GM12878 (cell line): ENCODE measurements at regions not wholly inside any gene's neighbourhood (a gene's known extent, or its start where the extent isn't known, plus 50 kb on each side); places are given as distances from the start of the nearest gene placed in this dataset.

Experiments
- ATAC-seq: fragments of 200-7000 bp; cut with Tn5 transposase; 3 replicates; pipeline ENCODE4 v1.9.1; 2020; ENCODE audit warnings: mild to moderate bottlenecking, moderate library complexity
- BruUV-seq: library from RNA; stranded (reverse); fragments of 400-500 nt; replicated peaks from 2 replicates; lab custom pipeline; 2021; lab: Mats Ljungman, UMichigan
- CTCF ChIA-PET: fragments of 300-600 bp; sonication (Branson Sonifier 250); formaldehyde crosslinking; extraction: SDS; loops from one replicate; lab custom pipeline; 2021; ENCODE audit warnings: inconsistent platforms; lab: Yijun Ruan, JAX
- POLR2A ChIA-PET: fragments of 350-600 bp; formaldehyde crosslinking; extraction: SDS; loops from one replicate; lab custom pipeline; 2021; ENCODE audit warnings: inconsistent platforms; lab: Charles Lee
- RAD21 ChIA-PET: fragments of 300-600 bp; sonication (Branson Sonifier 250); formaldehyde crosslinking; loops from one replicate; lab custom pipeline; 2023; ENCODE audit warnings: antibody characterized with exemption; ENCODE audit not compliant: unreplicated experiment; lab: Charles Lee
- SMC1A ChIA-PET: fragments of 300-600 bp; sonication (Branson Sonifier 250); formaldehyde crosslinking; loops from one replicate; lab custom pipeline; 2023; ENCODE audit not compliant: unreplicated experiment, uncharacterized antibody; lab: Charles Lee
- DNase-seq: peaks from one replicate; pipeline ENCODE4 v3.0.0-alpha.2; 2011; ENCODE audit warnings: low read depth, low spot score
- FAIRE-seq: peaks from 3 replicates; lab custom pipeline; 2011; peaks lifted over from hg19 to GRCh38; lab: Jason Lieb, UNC
- H2AFZ ChIP-seq: 2 replicates; pipeline ENCODE4 v1.6.0; 2011; ENCODE audit warnings: low read depth, low read length, control low read depth; ENCODE audit not compliant: control insufficient read depth
- H3K27ac ChIP-seq: 2 replicates; pipeline ENCODE4 v1.5.1; 2011; ENCODE audit warnings: control low read depth; ENCODE audit not compliant: control insufficient read depth, insufficient read depth
- H3K27me3 ChIP-seq, 2 experiments: replicated peaks in 1 of 2; 2 replicates each; pipeline versions ENCODE4 v1.6.0 to v1.6.1; 2011; ENCODE audit warnings: low read length in 1 of 2; ENCODE audit not compliant: control insufficient read depth in 2 of 2, insufficient read depth in 2 of 2
- H3K36me3 ChIP-seq, 2 experiments: 2 replicates each; pipeline ENCODE4 v1.5.1; 2011; ENCODE audit warnings: low read length in 1 of 2; ENCODE audit not compliant: control insufficient read depth in 2 of 2, insufficient read depth in 2 of 2
- H3K4me1 ChIP-seq: 2 replicates; pipeline ENCODE4 v1.6.1; 2011; ENCODE audit warnings: mild to moderate bottlenecking, low read length, moderate library complexity, mixed read lengths; ENCODE audit not compliant: control insufficient read depth, insufficient read depth
- H3K4me2 ChIP-seq: 2 replicates; pipeline ENCODE4 v1.6.0; 2011; ENCODE audit warnings: control low read depth; ENCODE audit not compliant: control insufficient read depth, insufficient read depth
- H3K4me3 ChIP-seq: fragments of 200-600 bp; sonication (generic); 2 replicates; pipeline ENCODE4 v1.5.1; 2016
- H3K79me2 ChIP-seq: 2 replicates; pipeline ENCODE4 v1.6.0; 2011; ENCODE audit warnings: low read length; ENCODE audit not compliant: control insufficient read depth, insufficient read depth
- H3K9ac ChIP-seq: 2 replicates; pipeline ENCODE4 v1.8.0; 2011; ENCODE audit warnings: low read length, control low read depth, mixed read lengths; ENCODE audit not compliant: control insufficient read depth, insufficient read depth
- H3K9me3 ChIP-seq: replicated peaks from 3 replicates; pipeline ENCODE4 v1.5.1; 2011; ENCODE audit warnings: mild to moderate bottlenecking, low read length; ENCODE audit not compliant: control insufficient read depth, insufficient read depth
- H4K20me1 ChIP-seq: 2 replicates; pipeline ENCODE4 v1.6.0; 2011; ENCODE audit not compliant: control insufficient read depth, insufficient read depth
- EP300 ChIP-seq, 2 experiments: fragments of 150-350 bp in 1 of 2; IDR thresholded peaks; 2 replicates each; pipeline ENCODE4 v1.6.1; 2011 to 2012; ENCODE audit warnings: low read depth in 2 of 2, low read length in 2 of 2, borderline replicate concordance in 1 of 2, improper control_type of control experiment in 1 of 2, inconsistent platforms in 1 of 2; ENCODE audit not compliant: control insufficient read depth in 1 of 2
- EZH2 ChIP-seq: IDR thresholded peaks from 2 replicates; pipeline ENCODE4 v1.6.1; 2012; ENCODE audit warnings: low read depth, mild to moderate bottlenecking, control low read depth, inconsistent platforms, low read length, borderline replicate concordance; ENCODE audit not compliant: control insufficient read depth
- JUNB ChIP-seq: IDR thresholded peaks from 2 replicates; pipeline ENCODE4 v1.6.1; 2016; ENCODE audit warnings: antibody characterized with exemption, mild to moderate bottlenecking
- MEF2A ChIP-seq: IDR thresholded peaks from 2 replicates; pipeline ENCODE4 v1.6.1; 2011; ENCODE audit warnings: low read depth, mild to moderate bottlenecking, low read length, moderate library complexity; ENCODE audit not compliant: insufficient read depth
- MLLT1 ChIP-seq: fragments of 450-650 bp; IDR thresholded peaks from 2 replicates; pipeline ENCODE4 v1.6.1; 2016; ENCODE audit warnings: mild to moderate bottlenecking
- RBBP5 ChIP-seq: fragments of 200-600 bp; sonication (generic); conservative IDR thresholded peaks from 2 replicates; pipeline ENCODE4 v1.6.1; 2016
- SUPT20H ChIP-seq: IDR thresholded peaks from 2 replicates; pipeline ENCODE4 v1.6.1; 2011; ENCODE audit warnings: low read depth, mild to moderate bottlenecking, low read length, moderate library complexity, borderline replicate concordance; ENCODE audit not compliant: control insufficient read depth
- TCF3 ChIP-seq: IDR thresholded peaks from 2 replicates; pipeline ENCODE4 v1.6.1; 2012; ENCODE audit warnings: low read depth, mild to moderate bottlenecking, low read length, borderline replicate concordance; ENCODE audit not compliant: insufficient read depth
- ZBTB11 ChIP-seq: fragments of 450-650 bp; formaldehyde crosslinking; IDR thresholded peaks from 2 replicates; pipeline ENCODE4 v1.5.0; 2022; ENCODE audit warnings: mild to moderate bottlenecking, missing genetic modification characterization
- ZBTB4 ChIP-seq: fragments of 450-650 bp; formaldehyde crosslinking; IDR thresholded peaks from 2 replicates; pipeline ENCODE4 v1.4.0; 2022; ENCODE audit warnings: mild to moderate bottlenecking, moderate library complexity
- ZBTB40 ChIP-seq: fragments of 450-650 bp; IDR thresholded peaks from 2 replicates; pipeline ENCODE4 v1.6.1; 2016; ENCODE audit warnings: mild to moderate bottlenecking, moderate library complexity, borderline replicate concordance
- WGBS: methylation state at CpG from one replicate; pipeline ENCODE4 v1.1.6; 2016; ENCODE audit warnings: low lambda C conversion rate; ENCODE audit not compliant: insufficient replicate concordance, insufficient coverage; ENCODE audit errors: missing lambda C conversion rate; 5-methylcytosine and 5-hydroxymethylcytosine counted together
- in situ Hi-C: fragments of 300-500 bp; cut with MboI; formaldehyde crosslinking; loops from 9 replicates; pipeline ENCODE4 v1.14.3; 2018; ENCODE audit warnings: mixed read lengths
- intact Hi-C: fragments of 100-400 bp; cut with micrococcal nuclease; formaldehyde crosslinking; loops from one replicate; pipeline ENCODE4 v1.14.2; 2022; ENCODE audit not compliant: unreplicated experiment

- BruUV-seq = no TSS peak
- Histone ChIP-seq H3K4me3 (no peak overlapping the region), H4K20me1 (no peaks in the 10 kb centered on the region), H3K4me1 (no peaks in the 10 kb centered on the region), H3K9ac (no peak overlapping the region), H3K9me3 (no peaks in the 10 kb centered on the region), H3K27me3 (no peaks in the 10 kb centered on the region), H2AFZ (no peak overlapping the region), H3K36me3 (no peaks in the 10 kb centered on the region), H3K27ac (no peak overlapping the region), H3K79me2 (no peaks in the 10 kb centered on the region), H3K4me2 (no peak overlapping the region)
- FAIRE-seq (no peak), ATAC-seq (no peak), DNase-seq (no peak)
- CTCF ChIA-PET = no interaction called here
- RAD21 ChIA-PET = no interaction called here
- intact Hi-C loops (no loop called here), in situ Hi-C loops (no loop called here)
- SMC1A ChIA-PET = interaction anchor here (1.0 to 1.1 kb wide), 2 partner anchors 32 to 35 kb away, joined by 3 read pairs; no protein-coding TSS in a partner anchor
- WGBS = 61% methylated on average over 4 of the region's 5 CpGs
- POLR2A ChIA-PET = no interaction called here
- TF ChIP-seq EZH2 (no peak), MLLT1 (no peak), SUPT20H (no peak), JUNB (no peak), EP300 (IDR thresholded peaks at IDR 0.05; ENCODE audit: borderline replicate concordance in 1 of 2, control insufficient read depth in 1 of 2, low read depth in 2 of 2, low read length in 2 of 2) (no peak), TCF3 (no peak), ZBTB4 (CRISPR knock-in tag) (no peak), MEF2A (no peak), ZBTB11 (CRISPR knock-in tag) (no peak), ZBTB40 (no peak), RBBP5 (no peak)
Observed at GRCh38 chr1:238681021-238681420, 705.3 kb upstream of the CHRM3 start.
